ENCODE measurements at regions not wholly inside any gene's neighbourhood (a gene's known extent, or its start where the extent isn't known, plus 50 kb on each side); places are given as distances from the start of the nearest gene placed in this dataset.
A peak's percentile ranks its signal among the peaks of the same experiment; 100 is the strongest.

GRCh38 chr7:136030867-136031318, 53.7 kb upstream of the MTPN start:
- H3K4me3 ChIP-seq (ENCODE audit: low read depth, low read length) = no peak overlapping the region
- DNase-seq (ENCODE audit: low read depth) = peak; percentile 26
- TF ChIP-seq CTCF (IDR thresholded peaks at IDR 0.05; ENCODE audit: low read depth, low read length, missing control alignments) = no peak

- no peak overlapping the region for H3K4me3 ChIP-seq (ENCODE audit: low read depth, low read length)
- TF ChIP-seq CTCF (IDR thresholded peaks at IDR 0.05; ENCODE audit: low read depth, low read length, missing control alignments) = no peak
- DNase-seq (ENCODE audit: low read depth) = no peak
These were observed 53.2 kb upstream of the MTPN start for GRCh38 chr7:136030330-136030729.

- H3K4me3 ChIP-seq (ENCODE audit: low read depth, low read length) = no peak overlapping the region
- DNase-seq (ENCODE audit: low read depth) = no peak
- no peak for TF ChIP-seq CTCF (IDR thresholded peaks at IDR 0.05; ENCODE audit: low read depth, low read length, missing control alignments)
These were observed 50.0 kb upstream of the MTPN start for GRCh38 chr7:136027160-136027559.

Measured in GM12864 (cell line).